GM18873 (cell line): ENCODE measurements at regions not wholly inside any gene's neighbourhood (a gene's known extent, or its start where the extent isn't known, plus 50 kb on each side); places are given as distances from the start of the nearest gene placed in this dataset.
"Not testable (repeated sequence)": the region's sequence is repeated elsewhere in the genome, so short reads cannot be mapped to it uniquely, and the experiment has no call there.

Experiments
- ATAC-seq: cut with Tn5 transposase; IDR thresholded peaks from one replicate; pipeline ENCODE4 v1.9.1; 2021; ENCODE audit warnings: mild to moderate bottlenecking, moderate library complexity, moderate number of reproducible peaks; ENCODE audit not compliant: unreplicated experiment, low FRiP score

- peak; percentile 98 for ATAC-seq
Observed at GRCh38 chr5:118506217-118506852, 482.0 kb downstream of the DTWD2 start.

- not testable (repeated sequence) for ATAC-seq
Observed at GRCh38 chr5:118502232-118502631, 486.1 kb downstream of the DTWD2 start.

DNA sequence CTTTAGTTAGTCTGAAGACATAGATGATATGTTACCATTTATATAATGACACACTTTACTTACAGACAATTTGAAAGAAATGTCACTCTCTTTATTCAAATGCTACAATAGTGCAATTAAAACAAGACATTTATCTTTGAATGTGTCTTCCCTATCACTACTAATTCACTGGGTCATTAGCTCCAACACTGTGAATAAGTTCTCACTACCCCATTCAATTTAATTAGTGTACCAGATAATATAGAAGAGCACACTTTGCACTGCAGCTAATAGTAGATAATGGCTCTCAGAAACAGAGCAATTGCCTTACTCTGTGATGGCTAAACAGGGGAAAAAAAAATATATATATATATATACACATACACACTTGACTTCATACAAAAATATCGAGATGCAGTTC, 497.0 kb downstream of the DTWD2 start:
- no peak for ATAC-seq

GRCh38 chr5:118486647-118487225, 501.6 kb downstream of the DTWD2 start:
- no peak for ATAC-seq

- no peak for ATAC-seq
Observed at GRCh38 chr5:118479285-118479684, 509.1 kb downstream of the DTWD2 start.

GRCh38 chr5:118478852-118479251, 509.5 kb downstream of the DTWD2 start:
- ATAC-seq = no peak

GRCh38 chr5:118468085-118468484, 520.3 kb downstream of the DTWD2 start:
- ATAC-seq = no peak

GRCh38 chr5:118467103-118467502, 521.2 kb downstream of the DTWD2 start:
- ATAC-seq = no peak

GRCh38 chr5:118466418-118466817, 521.9 kb downstream of the DTWD2 start:
- no peak for ATAC-seq

DNA sequence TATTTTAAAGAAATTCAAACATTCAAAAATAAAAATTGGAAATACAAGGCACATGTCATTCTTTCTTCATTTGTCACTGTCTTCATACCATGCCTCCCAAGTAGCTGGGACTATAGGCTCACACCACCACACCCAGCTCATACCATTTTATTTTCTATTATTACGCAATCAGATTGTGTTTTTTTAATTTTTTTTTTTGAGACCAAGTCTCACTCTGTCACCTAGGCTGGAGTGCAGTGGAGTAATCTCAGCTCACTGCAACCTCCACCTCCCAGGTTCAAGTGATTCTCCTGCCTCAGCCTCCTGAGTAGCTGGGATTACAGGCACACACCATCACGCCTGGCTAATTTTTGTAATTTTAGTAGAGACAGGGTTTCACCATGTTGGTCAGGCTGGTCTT, 526.1 kb downstream of the DTWD2 start:
- not testable (repeated sequence) for ATAC-seq

GRCh38 chr5:118461436-118461835, 526.9 kb downstream of the DTWD2 start:
- no peak for ATAC-seq

DNA sequence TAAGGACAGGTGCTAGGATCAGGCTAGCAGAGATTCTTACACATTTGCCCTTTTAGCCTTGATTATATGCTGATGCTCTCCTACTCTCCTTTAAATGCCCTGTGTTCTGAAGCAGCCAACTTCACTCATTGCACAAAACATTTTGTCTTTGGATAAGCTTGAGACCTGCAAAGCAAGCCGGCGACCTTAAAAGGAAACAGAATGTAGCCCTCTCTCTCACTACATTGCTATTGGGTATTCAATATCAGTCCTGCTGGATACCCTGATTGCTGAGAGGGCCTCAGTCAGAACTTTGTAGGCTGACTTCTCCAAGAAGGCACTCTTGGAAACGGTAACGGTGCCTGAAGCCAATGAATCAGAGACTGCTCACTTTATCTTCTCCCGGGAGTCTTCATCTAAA, 528.9 kb downstream of the DTWD2 start:
- ATAC-seq = no peak

GRCh38 chr5:118456085-118456484, 532.3 kb downstream of the DTWD2 start:
- ATAC-seq = no peak

DNA sequence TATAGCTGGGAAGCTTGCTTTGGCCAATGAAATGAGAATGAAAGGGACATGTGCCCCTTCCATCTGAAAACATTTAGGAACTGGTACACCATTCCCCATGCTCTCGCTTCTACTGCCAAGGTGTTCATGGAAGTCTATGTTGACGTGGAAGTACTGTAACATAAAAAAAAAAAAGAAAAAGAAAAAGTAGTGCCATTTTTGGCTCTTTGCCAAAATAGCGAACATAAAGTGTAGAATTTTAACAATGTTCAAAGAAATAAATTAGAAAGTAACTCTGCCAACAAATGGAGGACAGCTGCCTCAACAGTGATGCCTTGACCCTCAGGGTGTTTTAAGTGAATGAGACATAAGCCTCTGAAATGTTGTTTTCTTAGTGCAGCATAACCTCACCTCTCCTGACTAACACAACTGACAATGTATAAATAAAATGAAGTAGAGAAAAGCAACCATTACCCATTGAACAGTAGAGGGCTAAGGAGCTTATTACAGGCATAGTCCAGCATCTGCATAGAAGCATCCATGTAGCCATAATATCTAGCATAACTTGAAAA, 536.6 kb downstream of the DTWD2 start:
- no peak for ATAC-seq

- ATAC-seq = no peak
Observed at GRCh38 chr5:118450554-118451332, 537.6 kb downstream of the DTWD2 start.

- no peak for ATAC-seq
Observed at GRCh38 chr5:118447350-118447749, 541.0 kb downstream of the DTWD2 start.

DNA sequence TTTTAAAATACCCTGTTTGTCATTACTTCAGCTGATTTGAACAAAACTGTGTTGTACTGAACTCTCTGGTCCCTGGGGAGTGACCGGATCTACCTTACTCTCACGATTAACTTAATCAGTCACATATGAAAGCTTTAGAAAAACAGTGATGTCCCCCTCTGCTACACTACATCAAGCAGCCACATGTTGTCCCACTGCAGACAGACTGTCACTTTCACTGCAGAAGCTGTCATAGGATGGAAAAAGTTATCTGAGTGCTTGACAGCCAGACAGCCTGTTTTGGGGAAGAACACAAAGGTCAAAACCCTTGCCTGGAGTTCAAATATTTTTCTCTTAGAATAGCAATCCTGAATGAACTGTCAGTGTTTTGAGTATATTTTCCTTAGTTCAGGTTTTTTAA, 546.4 kb downstream of the DTWD2 start:
- ATAC-seq = no peak

GRCh38 chr5:118441034-118441433, 547.3 kb downstream of the DTWD2 start:
- no peak for ATAC-seq

GRCh38 chr5:118440496-118440895, 547.9 kb downstream of the DTWD2 start:
- ATAC-seq = no peak

DNA sequence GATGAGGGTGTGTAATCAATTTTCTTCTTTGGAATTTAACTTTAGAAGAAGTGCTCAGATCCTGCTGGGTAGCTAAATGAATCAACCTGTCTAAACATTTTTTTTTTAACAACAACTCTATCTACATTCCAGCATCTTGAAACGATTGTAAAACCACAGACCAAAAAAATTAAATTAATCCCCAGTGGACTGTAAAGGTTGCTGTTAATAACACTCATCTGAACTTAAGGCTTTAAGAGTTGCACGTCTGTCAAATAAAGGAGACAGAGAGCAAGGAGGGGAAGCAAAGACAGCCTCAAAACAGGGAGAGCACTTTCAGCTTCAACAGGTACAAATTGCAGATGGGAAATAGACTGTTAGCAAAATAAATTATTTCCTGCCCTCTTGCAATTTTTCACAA, 548.5 kb downstream of the DTWD2 start:
- ATAC-seq = no peak

DNA sequence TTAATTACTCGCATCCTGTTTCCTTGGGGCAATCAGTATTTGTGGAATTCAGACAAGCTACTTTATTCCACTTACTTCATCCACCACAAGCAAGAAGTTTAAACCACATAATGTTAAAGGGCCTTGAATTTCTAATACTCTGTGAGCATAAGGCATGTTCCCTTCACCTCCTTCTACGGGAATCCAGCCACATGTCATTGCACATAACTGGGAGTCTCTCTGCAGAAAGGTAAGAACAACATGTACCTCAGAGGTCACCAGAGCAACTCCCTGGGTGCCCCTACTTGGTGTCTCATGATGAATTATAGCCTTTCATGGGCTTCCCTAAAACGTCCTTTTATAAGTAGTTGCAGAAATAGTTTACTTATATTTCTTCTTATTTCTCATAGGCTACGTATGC, 553.2 kb downstream of the DTWD2 start:
- no peak for ATAC-seq
